DOHH2 (cell line): ENCODE measurements at regions not wholly inside any gene's neighbourhood (a gene's known extent, or its start where the extent isn't known, plus 50 kb on each side); places are given as distances from the start of the nearest gene placed in this dataset.

Source experiments
- H3F3A ChIP-seq: fragments of 200-600 bp; sonication (generic), shearing (Covaris generic); 2 replicates; pipeline ENCODE4 v1.6.0; 2016; ENCODE audit warnings: antibody characterized with exemption, mild to moderate bottlenecking; ENCODE audit not compliant: control insufficient read depth, insufficient read depth
- H3K27ac ChIP-seq: fragments of 200-600 bp; sonication (generic); 2 replicates; pipeline ENCODE4 v1.5.1; 2014; ENCODE audit warnings: low read depth, mild to moderate bottlenecking, low read length, moderate library complexity
- H3K27me3 ChIP-seq: fragments of 200-600 bp; sonication (generic); 2 replicates; pipeline ENCODE4 v1.6.1; 2014; ENCODE audit warnings: mild to moderate bottlenecking, low read length, mixed read lengths; ENCODE audit not compliant: control insufficient read depth
- H3K36me3 ChIP-seq: fragments of 200-600 bp; sonication (generic); 2 replicates; pipeline ENCODE4 v1.6.1; 2014; ENCODE audit warnings: mild to moderate bottlenecking, low read length, moderate library complexity, mixed read lengths; ENCODE audit not compliant: control insufficient read depth
- H3K4me1 ChIP-seq: fragments of 200-600 bp; sonication (generic); 2 replicates; pipeline ENCODE4 v1.6.1; 2014; ENCODE audit warnings: mild to moderate bottlenecking, low read length, mixed read lengths; ENCODE audit not compliant: control insufficient read depth
- H3K4me2 ChIP-seq: fragments of 200-600 bp; sonication (generic); 2 replicates; pipeline ENCODE4 v1.6.0; 2014; ENCODE audit warnings: mild to moderate bottlenecking, low read length, moderate library complexity
- H3K4me3 ChIP-seq: fragments of 200-600 bp; sonication (generic); 2 replicates; pipeline ENCODE4 v1.5.1; 2014; ENCODE audit warnings: mild to moderate bottlenecking, low read length, mixed read lengths
- H3K79me2 ChIP-seq: fragments of 200-600 bp; sonication (generic); 2 replicates; pipeline ENCODE4 v1.6.1; 2014; ENCODE audit warnings: mild to moderate bottlenecking, low read length, mixed read lengths; ENCODE audit not compliant: control insufficient read depth
- H3K9me2 ChIP-seq: fragments of 200-600 bp; sonication (generic); replicated peaks from 2 replicates; pipeline ENCODE4 v1.6.1; 2014; ENCODE audit warnings: mild to moderate bottlenecking, low read length, mixed read lengths; ENCODE audit not compliant: control insufficient read depth
- H3K9me3 ChIP-seq: fragments of 200-600 bp; sonication (generic); 2 replicates; pipeline ENCODE4 v1.6.1; 2014; ENCODE audit warnings: antibody characterized with exemption, low read length, mixed read lengths; ENCODE audit not compliant: control insufficient read depth, insufficient read depth
- H4K20me1 ChIP-seq: fragments of 200-600 bp; sonication (generic); 2 replicates; pipeline ENCODE4 v1.6.0; 2014; ENCODE audit warnings: low read depth, mild to moderate bottlenecking, antibody characterized with exemption, low read length, moderate library complexity; ENCODE audit not compliant: control insufficient read depth, insufficient read depth
- EZH2phosphoT487 ChIP-seq: fragments of 200-600 bp; sonication (generic); IDR thresholded peaks from 2 replicates; pipeline ENCODE4 v1.6.1; 2017; ENCODE audit warnings: borderline replicate concordance, mild to moderate bottlenecking, antibody characterized with exemption, low read length, moderate library complexity, mixed read lengths
- TF ChIP-seq, protein P1 (sequence below): fragments of 200-600 bp; sonication (generic); IDR thresholded peaks from one replicate; pipeline ENCODE4 v1.5.1; 2014; ENCODE audit warnings: antibody characterized with exemption, mild to moderate bottlenecking, low read depth, low read length; ENCODE audit not compliant: poor library complexity, severe bottlenecking

DNA sequence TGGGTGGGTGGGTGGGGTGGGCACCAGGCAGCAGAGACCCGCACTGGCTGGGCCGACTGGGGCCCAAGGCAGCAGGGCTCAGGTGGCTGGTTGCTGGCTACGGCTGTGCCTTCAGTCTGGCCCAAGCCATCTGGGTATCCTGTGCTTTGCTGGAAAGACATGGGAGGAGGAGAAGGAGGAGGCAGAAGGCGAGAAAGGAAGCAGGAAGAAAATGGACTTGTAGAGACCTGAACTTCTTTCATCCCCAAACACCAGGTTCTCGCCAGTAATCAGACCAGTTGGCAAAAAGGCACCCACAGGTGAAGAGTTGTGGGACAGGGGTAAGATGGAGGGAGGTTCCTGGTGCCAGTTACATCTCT is 78.8 kb downstream of the IGLL1 start:
- Histone ChIP-seq H3K4me1 (peaks cover 12% of the 10 kb centered on the region), H3K27me3 (no peaks in the 10 kb centered on the region), H3K9me3 (no peaks in the 10 kb centered on the region), H3K4me3 (no peak overlapping the region), H3K79me2 (no peaks in the 10 kb centered on the region), H3K36me3 (no peaks in the 10 kb centered on the region), H3K27ac (no peak overlapping the region), H4K20me1 (no peaks in the 10 kb centered on the region), H3K4me2 (no peak overlapping the region), H3F3A (no peaks in the 10 kb centered on the region), H3K9me2 (no peaks in the 10 kb centered on the region)
- no peak for TF ChIP-seq EZH2phosphoT487
- TF ChIP-seq, protein P1, sequence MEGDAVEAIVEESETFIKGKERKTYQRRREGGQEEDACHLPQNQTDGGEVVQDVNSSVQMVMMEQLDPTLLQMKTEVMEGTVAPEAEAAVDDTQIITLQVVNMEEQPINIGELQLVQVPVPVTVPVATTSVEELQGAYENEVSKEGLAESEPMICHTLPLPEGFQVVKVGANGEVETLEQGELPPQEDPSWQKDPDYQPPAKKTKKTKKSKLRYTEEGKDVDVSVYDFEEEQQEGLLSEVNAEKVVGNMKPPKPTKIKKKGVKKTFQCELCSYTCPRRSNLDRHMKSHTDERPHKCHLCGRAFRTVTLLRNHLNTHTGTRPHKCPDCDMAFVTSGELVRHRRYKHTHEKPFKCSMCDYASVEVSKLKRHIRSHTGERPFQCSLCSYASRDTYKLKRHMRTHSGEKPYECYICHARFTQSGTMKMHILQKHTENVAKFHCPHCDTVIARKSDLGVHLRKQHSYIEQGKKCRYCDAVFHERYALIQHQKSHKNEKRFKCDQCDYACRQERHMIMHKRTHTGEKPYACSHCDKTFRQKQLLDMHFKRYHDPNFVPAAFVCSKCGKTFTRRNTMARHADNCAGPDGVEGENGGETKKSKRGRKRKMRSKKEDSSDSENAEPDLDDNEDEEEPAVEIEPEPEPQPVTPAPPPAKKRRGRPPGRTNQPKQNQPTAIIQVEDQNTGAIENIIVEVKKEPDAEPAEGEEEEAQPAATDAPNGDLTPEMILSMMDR: no peak

DNA sequence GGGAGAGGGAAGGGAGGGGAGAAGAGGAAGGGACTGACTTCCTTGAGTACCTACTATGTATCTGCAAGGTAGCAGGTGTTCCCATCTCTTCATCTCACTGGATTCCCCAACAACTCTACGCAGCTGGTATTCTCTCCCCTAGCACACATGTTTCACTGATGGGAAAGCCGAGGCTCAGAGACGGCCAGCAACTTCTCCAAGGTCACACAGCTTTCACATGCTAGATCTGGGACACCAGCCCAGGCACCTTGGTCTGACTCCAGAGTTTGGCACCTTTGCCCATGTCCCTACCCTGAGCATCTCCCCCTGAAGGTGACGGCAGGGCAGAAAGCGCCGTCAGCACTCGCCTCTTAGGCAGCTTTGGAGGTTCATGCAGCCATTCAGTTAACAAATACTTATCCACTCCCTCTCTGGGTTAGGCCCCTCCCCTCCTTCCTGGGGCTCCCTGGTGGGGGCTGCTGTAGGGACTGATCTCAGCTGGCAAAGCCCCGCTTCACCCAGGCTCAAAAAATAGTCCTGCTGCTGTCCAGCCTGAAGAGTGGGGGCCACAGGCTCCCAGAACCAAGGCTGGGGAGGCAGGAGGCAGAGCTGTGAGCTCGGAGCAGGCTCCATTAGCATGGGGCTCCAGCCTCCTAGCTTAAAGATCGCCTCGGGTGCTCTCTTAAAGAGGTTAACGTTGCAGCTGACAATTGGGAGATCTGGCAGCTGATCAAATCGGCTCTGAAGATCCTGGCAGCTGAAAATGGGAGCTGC is 79.4 kb downstream of the IGLL1 start:
- H3K4me3 ChIP-seq: no peak overlapping the region

DNA sequence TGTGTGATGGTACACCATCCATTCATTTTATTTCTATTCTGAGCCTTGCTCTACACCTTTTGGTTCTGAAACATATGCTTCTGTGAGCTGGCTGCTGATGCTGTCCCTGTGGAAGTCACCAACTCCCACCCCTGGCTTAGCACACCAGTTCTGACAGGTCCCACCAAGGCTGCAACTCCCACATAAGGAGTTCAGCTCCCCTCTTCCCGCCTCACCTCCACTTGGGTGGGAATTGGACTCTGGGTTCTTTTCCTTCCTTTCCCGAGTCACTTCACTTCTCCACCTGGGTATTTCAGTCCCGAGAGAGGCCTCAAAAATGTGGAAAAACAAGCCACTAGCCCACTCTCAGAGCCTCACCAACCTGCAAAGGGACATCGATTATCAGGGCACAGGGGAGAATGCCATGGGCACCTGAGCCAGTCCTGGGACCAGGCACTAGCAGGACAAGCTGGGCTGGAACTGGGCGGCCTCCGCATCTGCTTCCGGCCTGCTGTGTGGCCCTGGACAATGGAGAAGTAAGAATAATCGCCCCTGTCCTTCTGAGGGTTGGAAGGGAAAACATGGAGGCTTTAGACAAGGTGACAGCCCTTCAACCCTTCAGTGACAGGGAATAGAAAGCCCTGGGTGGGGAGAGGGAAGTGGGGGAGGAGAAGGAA is 80.1 kb downstream of the IGLL1 start:
- H4K20me1 ChIP-seq: no peaks in the 10 kb centered on the region
- no peaks in the 10 kb centered on the region for H3K9me2 ChIP-seq
- H3F3A ChIP-seq: no peaks in the 10 kb centered on the region
- no peak overlapping the region for H3K27ac ChIP-seq
- no peak overlapping the region for H3K4me3 ChIP-seq
- no peaks in the 10 kb centered on the region for H3K36me3 ChIP-seq
- H3K9me3 ChIP-seq: no peaks in the 10 kb centered on the region
- H3K4me2 ChIP-seq: no peak overlapping the region
- no peaks in the 10 kb centered on the region for H3K79me2 ChIP-seq
- TF ChIP-seq EZH2phosphoT487: no peak
- TF ChIP-seq, protein P1: no peak
- H3K27me3 ChIP-seq: no peaks in the 10 kb centered on the region
- peaks cover 12% of the 10 kb centered on the region for H3K4me1 ChIP-seq

More for the DNA sequence above, 79.4 kb downstream of the IGLL1 start:
- Histone ChIP-seq H3K4me2 (no peak overlapping the region), H3K9me2 (no peaks in the 10 kb centered on the region), H3K36me3 (no peaks in the 10 kb centered on the region), H3K79me2 (no peaks in the 10 kb centered on the region), H3F3A (no peaks in the 10 kb centered on the region), H3K9me3 (no peaks in the 10 kb centered on the region), H4K20me1 (no peaks in the 10 kb centered on the region), H3K27ac (no peak overlapping the region), H3K4me1 (peaks cover 12% of the 10 kb centered on the region), H3K27me3 (no peaks in the 10 kb centered on the region)
- TF ChIP-seq, protein P1: no peak
- no peak for TF ChIP-seq EZH2phosphoT487
